ENCODE measurements at regions not wholly inside any gene's neighbourhood (a gene's known extent, or its start where the extent isn't known, plus 50 kb on each side); places are given as distances from the start of the nearest gene placed in this dataset.
A peak's percentile ranks its signal among the peaks of the same experiment; 100 is the strongest.

DNA sequence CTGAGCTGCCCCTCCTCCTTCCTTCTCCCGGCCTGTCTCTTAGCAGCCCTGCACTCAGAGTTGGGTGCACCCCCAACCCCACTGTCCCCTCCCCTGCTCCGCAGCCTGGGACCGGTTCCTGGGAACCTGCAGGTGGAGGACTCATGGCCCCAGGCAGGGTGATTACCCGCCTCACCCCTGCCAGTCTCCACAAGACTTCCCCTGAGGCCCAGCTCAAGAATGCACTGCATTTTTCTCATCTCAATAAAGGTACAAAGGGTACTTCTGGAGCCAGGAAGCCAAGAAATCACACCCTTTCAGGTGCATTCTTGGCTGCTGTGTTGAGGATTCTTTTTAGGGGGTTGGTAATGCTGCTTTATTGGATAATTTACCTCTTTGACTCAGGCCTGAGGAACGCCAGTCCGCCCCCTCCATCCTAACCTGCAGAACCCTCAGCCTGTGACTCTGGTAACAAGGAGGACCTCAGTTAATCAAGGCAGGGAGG lies 126.3 kb upstream of the TMPRSS2 start:
- ATAC-seq (no peak), DNase-seq (no peak)
- Mint-ChIP-seq H3K4me3 (no peak overlapping the region), H3K27me3 (peaks cover 6% of the 10 kb centered on the region), H3K36me3 (ENCODE audit: low read depth) (no peaks in the 10 kb centered on the region), H3K9me3 (no peaks in the 10 kb centered on the region), H3K27ac (no peak overlapping the region), H3K4me1 (no peaks in the 10 kb centered on the region)

GRCh38 chr21:41633627-41634026 lies 125.7 kb upstream of the TMPRSS2 start:
- peaks cover 6% of the 10 kb centered on the region for H3K27me3 Mint-ChIP-seq

DNA sequence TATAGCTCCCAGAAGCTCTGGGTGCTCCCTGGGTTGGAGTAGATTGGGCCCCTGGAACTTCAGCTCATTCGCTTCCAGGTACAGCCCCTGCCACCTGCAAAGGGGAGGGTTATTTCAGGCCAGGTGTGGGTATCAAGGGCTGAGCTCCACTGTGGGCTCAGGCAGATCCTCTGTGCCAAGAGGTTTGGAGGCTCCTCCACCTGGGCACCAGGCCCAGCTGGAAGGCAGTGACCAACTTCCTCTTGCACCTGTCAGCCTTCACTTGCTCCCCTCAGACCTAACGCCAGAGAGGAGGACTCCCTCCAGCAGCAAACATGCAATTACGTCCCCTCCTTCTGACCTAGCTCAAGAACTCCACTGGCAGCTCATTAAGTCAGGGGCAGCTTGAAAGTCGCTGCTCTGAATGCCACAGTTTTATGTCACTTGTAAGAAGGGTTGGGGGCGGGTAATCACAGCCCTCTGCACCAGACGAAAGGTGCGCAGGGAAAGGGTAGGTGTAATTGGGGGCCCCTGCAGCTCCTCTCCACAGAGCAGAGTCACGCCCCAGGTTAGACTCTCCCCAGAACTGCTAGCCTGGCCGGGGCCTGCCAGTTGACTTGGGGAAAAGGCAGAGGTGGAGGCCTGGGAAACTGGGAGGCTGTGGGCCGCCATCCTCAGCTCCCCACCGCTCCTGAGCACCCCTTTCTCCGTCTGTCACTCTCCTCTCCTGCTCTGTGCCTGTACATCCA lies 125.0 kb upstream of the TMPRSS2 start:
- H3K36me3 Mint-ChIP-seq (ENCODE audit: low read depth): no peaks in the 10 kb centered on the region
- H3K27me3 Mint-ChIP-seq: peaks cover 5% of the 10 kb centered on the region
- ATAC-seq (no peak), DNase-seq (no peak)
- no peaks in the 10 kb centered on the region for H3K4me1 Mint-ChIP-seq
- H3K9me3 Mint-ChIP-seq: no peaks in the 10 kb centered on the region
- no peak overlapping the region for H3K27ac Mint-ChIP-seq
- H3K4me3 Mint-ChIP-seq: no peak overlapping the region

More at GRCh38 chr21:41633627-41634026, 125.7 kb upstream of the TMPRSS2 start:
- no peak overlapping the region for H3K4me3 Mint-ChIP-seq
- no peak for ATAC-seq
- no peak overlapping the region for H3K27ac Mint-ChIP-seq
- H3K4me1 Mint-ChIP-seq: no peaks in the 10 kb centered on the region
- no peak for DNase-seq
- no peaks in the 10 kb centered on the region for H3K9me3 Mint-ChIP-seq
- no peaks in the 10 kb centered on the region for H3K36me3 Mint-ChIP-seq (ENCODE audit: low read depth)

DNA sequence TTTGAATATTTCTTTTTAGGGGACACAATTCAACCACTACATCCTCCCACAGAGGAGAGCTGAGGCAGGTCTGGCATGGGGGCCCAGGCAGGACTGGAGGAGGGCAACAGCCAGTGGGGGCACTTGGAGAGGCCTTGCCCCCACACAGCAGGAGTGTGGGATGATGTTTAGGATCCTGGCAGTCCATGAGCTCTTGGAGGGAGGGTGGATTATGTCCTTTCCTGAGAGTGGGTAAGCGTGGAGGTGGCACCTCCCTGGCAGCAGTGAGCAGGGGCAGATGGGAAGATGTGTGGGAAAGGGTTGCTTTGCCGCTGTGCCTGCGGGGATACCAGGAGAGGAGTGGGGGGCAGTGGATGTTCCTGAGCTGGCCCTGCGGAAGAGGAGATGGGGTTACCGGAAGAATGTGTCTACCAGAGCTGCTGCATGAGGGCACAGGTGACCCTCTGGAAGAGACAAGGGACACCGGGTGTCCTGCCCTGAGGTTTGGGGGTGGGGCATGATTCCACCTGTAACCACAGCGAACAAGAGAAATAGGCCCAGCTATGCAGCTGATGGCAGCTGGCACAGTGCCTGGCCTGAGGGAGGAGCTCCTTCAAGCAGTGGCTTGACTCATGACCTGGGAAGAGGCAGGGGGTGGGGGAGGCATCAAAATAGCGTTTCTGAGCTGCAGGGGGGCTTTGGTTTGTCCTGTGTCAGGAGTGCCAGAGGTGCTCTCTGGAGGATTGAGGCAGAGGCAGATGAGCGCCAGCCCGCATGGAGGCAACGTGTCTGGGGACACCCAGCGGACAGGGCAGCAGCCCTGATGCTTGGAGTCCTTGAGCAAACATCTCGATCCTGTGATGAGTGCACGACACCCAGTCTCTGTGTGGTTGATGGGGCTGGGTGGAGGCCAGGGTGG lies 123.9 kb upstream of the TMPRSS2 start:
- H3K36me3 Mint-ChIP-seq (ENCODE audit: low read depth): no peaks in the 10 kb centered on the region
- H3K4me1 Mint-ChIP-seq: no peaks in the 10 kb centered on the region
- H3K27ac Mint-ChIP-seq: no peak overlapping the region
- no peak for ATAC-seq
- peaks cover 4% of the 10 kb centered on the region for H3K27me3 Mint-ChIP-seq
- H3K9me3 Mint-ChIP-seq: no peaks in the 10 kb centered on the region
- H3K4me3 Mint-ChIP-seq: no peak overlapping the region
- DNase-seq: no peak

- Mint-ChIP-seq H3K4me1 (no peaks in the 10 kb centered on the region), H3K27me3 (peaks cover 4% of the 10 kb centered on the region), H3K4me3 (no peak overlapping the region), H3K9me3 (no peaks in the 10 kb centered on the region), H3K36me3 (ENCODE audit: low read depth) (no peaks in the 10 kb centered on the region), H3K27ac (no peak overlapping the region)
- DNase-seq (no peak), ATAC-seq (no peak)
Observed at GRCh38 chr21:41630917-41631316, 123.0 kb upstream of the TMPRSS2 start.

DNA sequence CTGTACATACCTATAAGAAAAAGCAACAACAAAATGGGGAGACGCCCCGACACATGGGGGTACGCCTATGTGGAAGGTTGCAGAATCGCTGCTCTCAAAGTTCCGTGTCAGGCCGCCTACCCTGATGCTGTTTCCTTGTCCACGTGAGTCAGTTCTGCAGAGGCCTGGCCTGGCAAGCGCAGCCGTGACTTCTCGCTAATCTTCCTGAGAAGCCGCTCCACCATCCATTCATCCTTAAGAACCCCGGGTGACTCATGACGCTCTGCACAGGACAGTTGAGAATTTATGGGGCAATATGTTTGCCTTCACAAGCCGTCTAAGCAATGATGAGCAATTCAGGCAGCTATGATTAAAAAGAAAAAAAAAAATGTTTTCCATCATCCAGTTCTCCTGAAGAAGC lies 122.3 kb upstream of the TMPRSS2 start:
- Mint-ChIP-seq H3K27ac (no peak overlapping the region), H3K36me3 (ENCODE audit: low read depth) (no peaks in the 10 kb centered on the region), H3K4me3 (no peak overlapping the region), H3K27me3 (no peaks in the 10 kb centered on the region), H3K4me1 (no peaks in the 10 kb centered on the region), H3K9me3 (no peaks in the 10 kb centered on the region)
- ATAC-seq (no peak), DNase-seq (no peak)

- H3K4me3 Mint-ChIP-seq: no peak overlapping the region
- no peak for DNase-seq
- peaks cover 2% of the 10 kb centered on the region for H3K4me1 Mint-ChIP-seq
- H3K27me3 Mint-ChIP-seq: peaks cover 3% of the 10 kb centered on the region
- ATAC-seq: no peak
- H3K36me3 Mint-ChIP-seq (ENCODE audit: low read depth): no peaks in the 10 kb centered on the region
- H3K9me3 Mint-ChIP-seq: no peaks in the 10 kb centered on the region
- H3K27ac Mint-ChIP-seq: no peak overlapping the region
Observed at GRCh38 chr21:41628256-41628655, 120.3 kb upstream of the TMPRSS2 start.

- Mint-ChIP-seq H3K27me3 (peaks cover 4% of the 10 kb centered on the region), H3K27ac (no peak overlapping the region), H3K4me1 (peaks cover 8% of the 10 kb centered on the region), H3K9me3 (no peaks in the 10 kb centered on the region), H3K36me3 (ENCODE audit: low read depth) (no peaks in the 10 kb centered on the region), H3K4me3 (no peak overlapping the region)
- DNase-seq (no peak), ATAC-seq (no peak)
Observed at GRCh38 chr21:41627428-41627827, 119.5 kb upstream of the TMPRSS2 start.

GRCh38 chr21:41626021-41626420 lies 118.1 kb upstream of the TMPRSS2 start:
- DNase-seq: no peak
- peaks cover 7% of the 10 kb centered on the region for H3K27me3 Mint-ChIP-seq
- H3K36me3 Mint-ChIP-seq (ENCODE audit: low read depth): no peaks in the 10 kb centered on the region
- no peaks in the 10 kb centered on the region for H3K9me3 Mint-ChIP-seq
- ATAC-seq: no peak
- H3K4me3 Mint-ChIP-seq: no peak overlapping the region
- peaks cover 8% of the 10 kb centered on the region for H3K4me1 Mint-ChIP-seq
- H3K27ac Mint-ChIP-seq: no peak overlapping the region

DNA sequence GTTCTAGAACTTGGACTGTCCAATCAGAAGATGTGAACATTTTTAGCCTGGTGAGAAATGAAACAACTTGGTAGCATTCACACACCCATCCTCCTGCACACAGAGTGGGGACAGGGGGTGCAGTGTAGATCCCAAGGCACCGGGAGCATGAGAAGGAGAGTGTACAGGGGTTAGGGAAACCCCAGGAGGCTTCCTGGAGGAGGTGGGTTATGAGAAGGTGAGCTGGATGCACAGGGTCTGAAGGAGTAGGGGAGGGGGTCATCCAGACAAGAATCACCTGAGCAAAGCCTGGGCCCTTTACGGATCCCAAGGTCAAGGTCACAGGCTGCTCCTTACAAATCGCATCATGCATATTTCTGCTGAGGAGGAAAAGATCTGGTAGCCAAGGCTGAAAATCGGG lies 117.5 kb upstream of the TMPRSS2 start:
- Mint-ChIP-seq H3K4me1 (peaks cover 8% of the 10 kb centered on the region), H3K9me3 (no peaks in the 10 kb centered on the region), H3K36me3 (ENCODE audit: low read depth) (no peaks in the 10 kb centered on the region), H3K4me3 (no peak overlapping the region), H3K27ac (no peak overlapping the region), H3K27me3 (peaks cover 7% of the 10 kb centered on the region)
- no peak for ATAC-seq
- DNase-seq: no peak

DNA sequence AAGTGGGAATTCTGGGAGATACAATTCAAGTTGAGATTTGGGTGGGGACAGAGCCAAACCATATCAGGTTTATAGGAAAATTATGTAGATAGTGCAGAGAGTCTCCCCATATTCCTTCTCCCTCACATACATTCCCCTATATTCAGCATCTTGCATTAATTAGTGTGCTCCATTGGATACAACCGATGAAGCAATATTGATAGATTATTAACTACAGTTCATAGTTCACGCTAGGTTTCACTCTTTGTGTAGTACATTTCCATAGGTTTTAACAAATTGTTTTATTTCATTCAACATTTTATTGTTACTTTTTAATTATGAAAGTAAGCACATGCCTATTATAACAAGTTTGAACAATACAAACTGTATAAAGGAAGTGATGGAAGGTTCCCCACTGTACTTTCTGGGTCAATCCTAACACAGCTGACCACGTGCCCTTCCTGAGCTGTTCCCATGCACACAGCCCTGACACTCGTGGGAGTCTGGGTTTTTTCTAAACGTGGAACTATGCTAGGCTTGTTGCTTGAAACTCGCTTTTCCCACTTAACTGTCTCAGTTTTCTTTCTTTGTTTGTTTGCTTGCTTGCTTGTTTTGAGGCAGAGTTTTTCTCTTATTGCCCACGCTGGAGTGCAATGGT lies 116.8 kb upstream of the TMPRSS2 start:
- no peak overlapping the region for H3K4me3 Mint-ChIP-seq
- H3K9me3 Mint-ChIP-seq: no peaks in the 10 kb centered on the region
- peaks cover 10% of the 10 kb centered on the region for H3K27me3 Mint-ChIP-seq
- no peak overlapping the region for H3K27ac Mint-ChIP-seq
- peaks cover 8% of the 10 kb centered on the region for H3K4me1 Mint-ChIP-seq
- no peak for ATAC-seq
- DNase-seq: no peak
- H3K36me3 Mint-ChIP-seq (ENCODE audit: low read depth): no peaks in the 10 kb centered on the region

GRCh38 chr21:41623945-41624344 lies 116.0 kb upstream of the TMPRSS2 start:
- DNase-seq: no peak
- Mint-ChIP-seq H3K27me3 (peaks cover 14% of the 10 kb centered on the region), H3K9me3 (no peaks in the 10 kb centered on the region), H3K36me3 (ENCODE audit: low read depth) (no peaks in the 10 kb centered on the region), H3K4me3 (no peak overlapping the region), H3K4me1 (peaks cover 8% of the 10 kb centered on the region), H3K27ac (no peak overlapping the region)
- ATAC-seq: no peak

GRCh38 chr21:41622831-41623548 lies 115.0 kb upstream of the TMPRSS2 start:
- Mint-ChIP-seq H3K27ac (no peak overlapping the region), H3K9me3 (no peaks in the 10 kb centered on the region), H3K27me3 (peaks cover 14% of the 10 kb centered on the region), H3K4me1 (peaks cover 8% of the 10 kb centered on the region), H3K36me3 (ENCODE audit: low read depth) (no peaks in the 10 kb centered on the region), H3K4me3 (no peak overlapping the region)
- ATAC-seq: peak; percentile 86
- peak; percentile 40 for DNase-seq

DNA sequence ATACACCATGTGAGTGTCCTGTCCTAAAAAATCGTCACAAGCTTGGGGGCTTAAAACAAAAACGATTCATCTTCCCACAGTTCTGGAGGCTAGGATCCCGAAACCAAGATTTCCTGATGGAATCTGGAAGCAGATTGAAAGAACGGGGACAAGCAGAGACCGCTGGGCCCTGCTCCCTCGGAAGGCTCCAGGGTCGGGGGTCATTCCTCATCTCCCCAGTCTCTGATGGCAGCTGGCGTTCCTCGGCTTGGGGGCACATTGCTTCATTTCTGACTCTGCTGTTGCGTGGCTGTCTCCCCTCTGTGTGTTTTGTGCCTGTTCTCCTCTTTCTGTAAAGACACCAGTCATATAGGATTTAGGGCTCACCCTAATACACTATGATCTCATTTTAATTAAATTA lies 114.2 kb upstream of the TMPRSS2 start:
- Mint-ChIP-seq H3K36me3 (ENCODE audit: low read depth) (no peaks in the 10 kb centered on the region), H3K27ac (no peak overlapping the region), H3K4me1 (peaks cover 8% of the 10 kb centered on the region), H3K4me3 (no peak overlapping the region), H3K27me3 (peaks cover 14% of the 10 kb centered on the region), H3K9me3 (no peaks in the 10 kb centered on the region)
- DNase-seq (no peak), ATAC-seq (no peak)
